Lower lobe of right lung (tissue), 2 donors: ENCODE measurements at regions not wholly inside any gene's neighbourhood (a gene's known extent, or its start where the extent isn't known, plus 50 kb on each side); places are given as distances from the start of the nearest gene placed in this dataset.
A peak's percentile ranks its signal among the peaks of the same experiment; 100 is the strongest.

ENCODE experiments used
- ATAC-seq, 2 donors: fragments of 200-7000 bp; cut with Tn5 transposase; one replicate each; pipeline ENCODE4 v1.9.1; 2020 to 2022; ENCODE audit warnings: mild to moderate bottlenecking in 2 of 2, moderate library complexity in 2 of 2
- DNase-seq: peaks from one replicate; pipeline ENCODE4 v3.0.0-alpha.2; 2020
- H3K27ac ChIP-seq: fragments of 200-600 bp; one replicate; pipeline ENCODE4 v1.8.0; 2022
- H3K27me3 ChIP-seq: fragments of 200-600 bp; one replicate; pipeline ENCODE4 v1.8.0; 2022; ENCODE audit warnings: low read depth
- H3K36me3 ChIP-seq: fragments of 200-600 bp; one replicate; pipeline ENCODE4 v1.8.0; 2022; ENCODE audit warnings: mild to moderate bottlenecking
- H3K4me1 ChIP-seq: fragments of 200-600 bp; one replicate; pipeline ENCODE4 v1.8.0; 2022
- H3K4me3 ChIP-seq: fragments of 200-600 bp; one replicate; pipeline ENCODE4 v1.8.0; 2022; ENCODE audit warnings: mild to moderate bottlenecking
- H3K9me3 ChIP-seq: fragments of 200-600 bp; one replicate; pipeline ENCODE4 v1.8.0; 2022
- intact Hi-C: fragments of 100-400 bp; cut with DNase I; formaldehyde crosslinking; loops from one replicate; pipeline ENCODE4 v1.11.0; 2022
- TF ChIP-seq, protein P1 (sequence below): fragments of 200-600 bp; IDR thresholded peaks from one replicate; pipeline ENCODE4 v1.8.0; 2022; ENCODE audit warnings: antibody characterized with exemption, mild to moderate bottlenecking
- donor health status: DM: no; HTN: yes; CAD: no; lungs with severe emphysema.

- no peak for ATAC-seq
- H3K36me3 ChIP-seq, result no peaks in the 10 kb centered on the region
- no peaks in the 10 kb centered on the region for H3K9me3 ChIP-seq
- DNase-seq, result no peak
- H3K27me3 ChIP-seq, result no peaks in the 10 kb centered on the region
- no peak overlapping the region for H3K4me3 ChIP-seq
- TF ChIP-seq, protein P1, sequence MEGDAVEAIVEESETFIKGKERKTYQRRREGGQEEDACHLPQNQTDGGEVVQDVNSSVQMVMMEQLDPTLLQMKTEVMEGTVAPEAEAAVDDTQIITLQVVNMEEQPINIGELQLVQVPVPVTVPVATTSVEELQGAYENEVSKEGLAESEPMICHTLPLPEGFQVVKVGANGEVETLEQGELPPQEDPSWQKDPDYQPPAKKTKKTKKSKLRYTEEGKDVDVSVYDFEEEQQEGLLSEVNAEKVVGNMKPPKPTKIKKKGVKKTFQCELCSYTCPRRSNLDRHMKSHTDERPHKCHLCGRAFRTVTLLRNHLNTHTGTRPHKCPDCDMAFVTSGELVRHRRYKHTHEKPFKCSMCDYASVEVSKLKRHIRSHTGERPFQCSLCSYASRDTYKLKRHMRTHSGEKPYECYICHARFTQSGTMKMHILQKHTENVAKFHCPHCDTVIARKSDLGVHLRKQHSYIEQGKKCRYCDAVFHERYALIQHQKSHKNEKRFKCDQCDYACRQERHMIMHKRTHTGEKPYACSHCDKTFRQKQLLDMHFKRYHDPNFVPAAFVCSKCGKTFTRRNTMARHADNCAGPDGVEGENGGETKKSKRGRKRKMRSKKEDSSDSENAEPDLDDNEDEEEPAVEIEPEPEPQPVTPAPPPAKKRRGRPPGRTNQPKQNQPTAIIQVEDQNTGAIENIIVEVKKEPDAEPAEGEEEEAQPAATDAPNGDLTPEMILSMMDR, result no peak
- H3K4me1 ChIP-seq, result no peaks in the 10 kb centered on the region
- no peak overlapping the region for H3K27ac ChIP-seq
- intact Hi-C loops, result no loop called here
These were observed 250.7 kb downstream of the KCTD12 start for GRCh38 chr13:76635232-76636230.

DNA sequence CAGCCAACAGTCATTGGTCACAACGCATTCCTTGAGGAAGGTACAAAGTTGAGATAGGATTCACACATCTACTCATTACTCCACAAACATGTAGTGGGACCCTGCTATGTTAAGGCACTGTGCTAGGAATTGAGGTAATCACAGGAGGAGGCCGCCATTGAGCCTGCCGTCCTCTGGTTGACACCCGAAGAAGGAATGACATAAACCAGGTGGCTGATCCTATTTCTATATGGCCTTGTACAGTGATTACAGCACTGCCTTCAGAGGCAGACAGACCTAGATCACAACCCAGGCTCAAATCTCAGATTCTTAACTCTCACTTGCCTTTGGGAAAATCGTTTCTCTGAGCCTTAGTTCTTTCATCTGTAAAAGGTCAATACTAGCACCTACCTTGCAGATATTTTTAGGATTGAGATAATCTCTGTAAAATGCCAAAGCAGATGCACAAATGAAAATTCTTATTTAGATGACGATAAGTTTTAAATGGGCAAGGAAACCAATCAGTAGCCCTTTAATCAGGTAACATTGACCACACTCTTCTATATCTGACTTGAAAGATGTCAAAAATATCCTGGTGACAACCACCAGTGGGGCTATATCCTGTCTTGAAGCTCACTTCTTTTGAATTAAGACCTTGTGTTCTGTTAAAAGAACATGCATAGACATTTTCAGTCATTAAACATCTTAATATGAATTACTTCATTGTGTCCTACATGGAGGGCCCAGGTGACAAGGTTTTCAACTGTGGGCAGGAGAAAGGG is 251.6 kb downstream of the KCTD12 start:
- TF ChIP-seq, protein P1, result no peak
- Histone ChIP-seq H3K27ac (no peak overlapping the region), H3K27me3 (no peaks in the 10 kb centered on the region), H3K9me3 (no peaks in the 10 kb centered on the region), H3K4me3 (no peak overlapping the region), H3K36me3 (no peaks in the 10 kb centered on the region), H3K4me1 (no peaks in the 10 kb centered on the region)
- intact Hi-C loops, result no loop called here
- no peak for ATAC-seq
- DNase-seq, result no peak

DNA sequence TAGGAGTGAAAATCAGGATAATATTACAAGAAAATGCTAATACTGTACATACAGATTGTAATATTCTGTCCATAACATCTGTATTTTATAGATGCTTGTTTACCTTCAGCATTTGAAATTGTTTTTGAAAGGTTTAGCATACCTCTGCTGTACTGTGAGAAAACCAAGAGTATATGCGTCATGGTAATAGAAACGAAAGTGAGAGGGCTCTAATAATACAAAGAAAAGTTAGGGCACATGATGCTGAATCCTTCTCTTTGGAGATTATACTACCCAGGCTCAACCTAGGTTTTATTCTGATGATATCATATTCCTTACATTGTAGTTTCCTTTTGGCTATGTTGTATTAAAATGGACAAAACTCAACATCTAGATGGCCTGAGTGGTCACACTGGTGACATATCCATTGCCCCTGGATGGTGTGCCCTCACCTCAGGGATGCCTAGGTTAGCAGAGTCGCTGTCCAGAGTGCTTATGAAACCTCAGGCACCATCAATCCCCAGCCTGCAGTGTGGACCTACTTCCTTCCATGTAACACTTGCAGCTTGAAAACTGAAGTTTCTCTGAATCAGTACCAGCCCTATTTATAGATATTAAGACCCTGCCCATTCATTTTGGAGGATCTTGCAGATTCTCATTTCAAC is 253.7 kb downstream of the KCTD12 start:
- Histone ChIP-seq H3K4me3 (no peak overlapping the region), H3K9me3 (peaks cover under 1% of the 10 kb centered on the region), H3K27me3 (no peaks in the 10 kb centered on the region), H3K4me1 (no peaks in the 10 kb centered on the region), H3K27ac (no peak overlapping the region), H3K36me3 (no peaks in the 10 kb centered on the region)
- intact Hi-C loops, result no loop called here
- TF ChIP-seq, protein P1, result no peak
- ATAC-seq (peak in 1 of 2 donors; percentile 41), DNase-seq (no peak)

DNA sequence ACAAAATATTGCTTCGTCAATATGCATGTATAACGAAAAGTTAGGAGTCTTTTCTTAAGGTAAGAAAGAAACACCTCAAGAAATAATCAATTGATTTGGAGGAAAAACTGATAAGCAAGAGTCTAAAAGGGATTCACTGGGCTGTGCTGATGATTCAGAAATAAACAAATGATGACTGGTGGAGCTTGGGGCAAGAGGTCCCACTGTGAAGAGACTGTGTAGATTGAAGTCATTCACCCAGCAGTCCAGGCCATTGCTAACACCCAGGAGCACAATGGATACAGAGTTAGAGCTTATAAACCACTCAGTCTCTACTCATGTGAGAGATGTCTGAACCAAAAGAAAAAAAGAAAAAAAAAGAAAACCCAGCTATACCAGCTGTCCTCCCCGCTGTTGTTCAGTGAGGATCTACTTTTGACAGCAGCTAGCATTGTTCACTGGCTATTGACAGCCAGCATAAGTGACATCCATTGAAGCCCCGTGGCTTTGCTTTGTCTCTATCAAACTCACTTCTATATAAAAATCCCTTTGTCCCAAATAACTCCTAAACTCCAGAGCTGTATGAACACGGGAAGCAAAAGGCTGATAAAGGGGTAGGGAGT is 255.5 kb downstream of the KCTD12 start:
- TF ChIP-seq, protein P1, result no peak
- Histone ChIP-seq H3K9me3 (peaks cover 3% of the 10 kb centered on the region), H3K27me3 (no peaks in the 10 kb centered on the region), H3K4me1 (no peaks in the 10 kb centered on the region), H3K27ac (no peak overlapping the region), H3K4me3 (no peak overlapping the region), H3K36me3 (no peaks in the 10 kb centered on the region)
- DNase-seq (no peak), ATAC-seq (no peak)
- intact Hi-C loops, result no loop called here
